Endothelial cell of umbilical vein (primary cell): ENCODE measurements at regions not wholly inside any gene's neighbourhood (a gene's known extent, or its start where the extent isn't known, plus 50 kb on each side); places are given as distances from the start of the nearest gene placed in this dataset.

Experiments used
- BruUV-seq: library from RNA; stranded (reverse); fragments of 400-500 nt; replicated peaks from 2 replicates; lab custom pipeline; 2021; lab: Mats Ljungman, UMichigan
- CTCF ChIA-PET: fragments of 300-600, 350-600 bp; sonication (Branson Sonifier 250); formaldehyde crosslinking; loops from one replicate; lab custom pipeline; 2021; ENCODE audit warnings: antibody characterized with exemption, inconsistent platforms; lab: Charles Lee
- POLR2A ChIA-PET: fragments of 300-600, 350-600 bp; sonication (Branson Sonifier 250); formaldehyde crosslinking; loops from one replicate; lab custom pipeline; 2021; ENCODE audit warnings: antibody characterized with exemption, inconsistent platforms; lab: Charles Lee
- DNase-seq: peaks from one replicate; pipeline ENCODE4 v3.0.0-alpha.2; 2011; ENCODE audit warnings: low read depth, low spot score
- FAIRE-seq: peaks from 2 replicates; lab custom pipeline; 2011; peaks lifted over from hg19 to GRCh38; lab: Jason Lieb, UNC
- H2AFZ ChIP-seq: 2 replicates; pipeline ENCODE4 v1.6.0; 2012; ENCODE audit warnings: low read depth, low read length, control low read depth, inconsistent platforms
- H3K27ac ChIP-seq: 2 replicates; pipeline ENCODE4 v1.5.1; 2011; ENCODE audit warnings: low read depth, mild to moderate bottlenecking, control low read depth, low read length, moderate library complexity; ENCODE audit not compliant: insufficient read depth
- H3K27me3 ChIP-seq, 2 experiments: 2 replicates each; pipeline versions ENCODE4 v1.6.0 to v1.6.1; 2011; ENCODE audit warnings: low read length in 2 of 2, mixed read lengths in 1 of 2; ENCODE audit not compliant: control insufficient read depth in 2 of 2, insufficient read depth in 2 of 2
- H3K36me3 ChIP-seq, 2 experiments: 2 replicates in 1 of 2; 3 replicates in 1 of 2; pipeline ENCODE4 v1.5.1; 2011; ENCODE audit warnings: low read length in 2 of 2, mild to moderate bottlenecking in 1 of 2, moderate library complexity in 1 of 2; ENCODE audit not compliant: control insufficient read depth in 2 of 2, insufficient read depth in 2 of 2; ENCODE audit errors: extremely low read depth in 1 of 2
- H3K4me1 ChIP-seq: 3 replicates; pipeline ENCODE4 v1.5.1; 2011; ENCODE audit warnings: mild to moderate bottlenecking, low read length; ENCODE audit not compliant: control insufficient read depth, insufficient read depth; ENCODE audit errors: extremely low read depth
- H3K4me2 ChIP-seq: 2 replicates; pipeline ENCODE4 v1.6.1; 2011; ENCODE audit warnings: low read length, control low read depth, mixed read lengths; ENCODE audit not compliant: insufficient read depth
- H3K4me3 ChIP-seq, 3 experiments: fragments of 200-600 bp in 1 of 3; sonication (generic), shearing (Covaris generic) in 1 of 3; replicated peaks in 1 of 3; 2 replicates each; pipeline ENCODE4 v1.5.1; 2011 to 2016; ENCODE audit warnings: control low read depth in 3 of 3, low read length in 3 of 3, mild to moderate bottlenecking in 2 of 3, inconsistent platforms in 1 of 3, low read depth in 1 of 3, moderate library complexity in 1 of 3; ENCODE audit not compliant: insufficient read depth in 1 of 3
- H3K79me2 ChIP-seq: 2 replicates; pipeline ENCODE4 v1.6.0; 2012; ENCODE audit warnings: low read length, inconsistent platforms; ENCODE audit not compliant: control insufficient read depth, insufficient read depth
- H3K9ac ChIP-seq: replicated peaks from 2 replicates; pipeline ENCODE3; 2011; ENCODE audit warnings: low read length, control low read depth; ENCODE audit not compliant: insufficient read depth; ENCODE audit errors: extremely low read depth
- H3K9me1 ChIP-seq: replicated peaks from 3 replicates; pipeline ENCODE4 v1.6.0; 2011; ENCODE audit warnings: mild to moderate bottlenecking, low read length; ENCODE audit not compliant: control insufficient read depth, insufficient read depth; ENCODE audit errors: extremely low read depth
- H3K9me3 ChIP-seq: replicated peaks from 2 replicates; pipeline ENCODE4 v1.5.1; 2012; ENCODE audit warnings: low read length, inconsistent platforms; ENCODE audit not compliant: control insufficient read depth, insufficient read depth
- H4K20me1 ChIP-seq: replicated peaks from 2 replicates; pipeline ENCODE3; 2011; ENCODE audit warnings: mild to moderate bottlenecking, low read length; ENCODE audit not compliant: control insufficient read depth, insufficient read depth; ENCODE audit errors: extremely low read depth
- EZH2 ChIP-seq: IDR thresholded peaks from 2 replicates; pipeline ENCODE4 v1.6.1; 2012; ENCODE audit warnings: borderline replicate concordance, low read depth, mild to moderate bottlenecking, moderate library complexity, low read length, inconsistent platforms; ENCODE audit not compliant: severe bottlenecking
- FOS ChIP-seq: IDR thresholded peaks from 2 replicates; pipeline ENCODE4 v1.6.1; 2011; ENCODE audit warnings: mild to moderate bottlenecking, low read length, moderate library complexity, borderline replicate concordance; ENCODE audit not compliant: insufficient read depth
- GATA2 ChIP-seq: IDR thresholded peaks from 2 replicates; pipeline ENCODE4 v1.7.0; 2011; ENCODE audit warnings: low read depth, mild to moderate bottlenecking, moderate library complexity, mixed read lengths, low read length; ENCODE audit not compliant: insufficient read length, insufficient read depth
- JUN ChIP-seq: IDR thresholded peaks from 2 replicates; pipeline ENCODE4 v1.6.1; 2011; ENCODE audit warnings: borderline replicate concordance, low read depth; ENCODE audit not compliant: insufficient read length, insufficient read depth
- MYC ChIP-seq: IDR thresholded peaks from one replicate; pipeline ENCODE4 v1.6.1; 2011; ENCODE audit warnings: mild to moderate bottlenecking, low read depth, low read length
- POLR2A ChIP-seq: IDR thresholded peaks from 2 replicates; pipeline ENCODE4 v1.6.1; 2012; ENCODE audit warnings: low read depth, mild to moderate bottlenecking, control low read depth, low read length
- POLR2AphosphoS5 ChIP-seq: IDR thresholded peaks from 2 replicates; pipeline ENCODE4 v1.6.1; 2012; ENCODE audit warnings: low read depth, mild to moderate bottlenecking, control low read depth, low read length, moderate library complexity; ENCODE audit not compliant: insufficient read depth
- dilution Hi-C: fragments of 300-500 bp; cut with MboI; formaldehyde crosslinking; loops from one replicate; pipeline ENCODE4 v1.15.0; 2019; ENCODE audit warnings: low sequenced_read_pairs; ENCODE audit not compliant: extremely low pct_ligation_motif_present
- intact Hi-C: fragments of 100-400 bp; cut with micrococcal nuclease; formaldehyde crosslinking; loops from one replicate; pipeline ENCODE4 v1.10.0; 2022
- TF ChIP-seq, protein P1 (sequence below): IDR thresholded peaks from 2 replicates; pipeline ENCODE4 v1.6.1; 2011; ENCODE audit not compliant: insufficient read depth, insufficient read length
- TF ChIP-seq, protein P2 (sequence below), 2 donors: IDR thresholded peaks; 1 replicate in 1 of 2; 2 replicates in 1 of 2; pipeline ENCODE4 v1.5.1; 2011; ENCODE audit warnings: low read length in 2 of 2, mild to moderate bottlenecking in 2 of 2, moderate library complexity in 2 of 2, control low read depth in 1 of 2, inconsistent platforms in 1 of 2, low read depth in 1 of 2; ENCODE audit not compliant: insufficient read depth in 1 of 2; ENCODE audit errors: extremely low read depth in 1 of 2

DNA sequence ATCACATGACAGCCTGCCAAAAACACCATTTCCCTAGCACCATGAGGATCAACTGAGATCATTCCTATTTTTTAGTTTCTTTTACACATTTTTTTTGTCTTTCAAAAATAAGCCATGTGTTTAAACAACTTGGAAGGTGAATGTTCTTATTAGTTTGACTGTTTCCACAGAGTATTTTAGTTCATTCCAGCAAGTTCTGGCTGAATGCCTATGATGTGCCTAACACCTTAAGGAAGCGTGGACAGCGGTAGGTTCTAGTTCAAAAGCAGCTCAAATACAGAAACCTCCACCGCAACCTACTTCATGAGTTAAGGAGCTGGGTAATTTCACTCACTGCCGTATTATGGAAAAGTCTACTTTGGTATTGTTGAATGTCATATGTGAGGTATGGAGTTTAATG, 101.3 kb upstream of the ADAMTS9 start:
- no peak overlapping the region for H3K4me3 ChIP-seq
- dilution Hi-C loops, result no loop called here

More for the DNA sequence above, 101.3 kb upstream of the ADAMTS9 start:
- DNase-seq, result no peak
- BruUV-seq, result no TSS peak
- Histone ChIP-seq H3K27ac (no peak overlapping the region), H3K36me3 (no peaks in the 10 kb centered on the region), H4K20me1 (no peaks in the 10 kb centered on the region), H3K9me3 (no peaks in the 10 kb centered on the region), H3K9ac (no peak overlapping the region), H3K9me1 (no peaks in the 10 kb centered on the region), H2AFZ (no peak overlapping the region), H3K79me2 (no peaks in the 10 kb centered on the region), H3K4me1 (no peaks in the 10 kb centered on the region), H3K4me2 (no peak overlapping the region), H3K27me3 (no peaks in the 10 kb centered on the region)
- TF ChIP-seq EZH2, result no peak
- TF ChIP-seq, protein P1, sequence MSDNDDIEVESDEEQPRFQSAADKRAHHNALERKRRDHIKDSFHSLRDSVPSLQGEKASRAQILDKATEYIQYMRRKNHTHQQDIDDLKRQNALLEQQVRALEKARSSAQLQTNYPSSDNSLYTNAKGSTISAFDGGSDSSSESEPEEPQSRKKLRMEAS, result no peak
- TF ChIP-seq, protein P2, sequence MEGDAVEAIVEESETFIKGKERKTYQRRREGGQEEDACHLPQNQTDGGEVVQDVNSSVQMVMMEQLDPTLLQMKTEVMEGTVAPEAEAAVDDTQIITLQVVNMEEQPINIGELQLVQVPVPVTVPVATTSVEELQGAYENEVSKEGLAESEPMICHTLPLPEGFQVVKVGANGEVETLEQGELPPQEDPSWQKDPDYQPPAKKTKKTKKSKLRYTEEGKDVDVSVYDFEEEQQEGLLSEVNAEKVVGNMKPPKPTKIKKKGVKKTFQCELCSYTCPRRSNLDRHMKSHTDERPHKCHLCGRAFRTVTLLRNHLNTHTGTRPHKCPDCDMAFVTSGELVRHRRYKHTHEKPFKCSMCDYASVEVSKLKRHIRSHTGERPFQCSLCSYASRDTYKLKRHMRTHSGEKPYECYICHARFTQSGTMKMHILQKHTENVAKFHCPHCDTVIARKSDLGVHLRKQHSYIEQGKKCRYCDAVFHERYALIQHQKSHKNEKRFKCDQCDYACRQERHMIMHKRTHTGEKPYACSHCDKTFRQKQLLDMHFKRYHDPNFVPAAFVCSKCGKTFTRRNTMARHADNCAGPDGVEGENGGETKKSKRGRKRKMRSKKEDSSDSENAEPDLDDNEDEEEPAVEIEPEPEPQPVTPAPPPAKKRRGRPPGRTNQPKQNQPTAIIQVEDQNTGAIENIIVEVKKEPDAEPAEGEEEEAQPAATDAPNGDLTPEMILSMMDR (IDR thresholded peaks at IDR 0.05; ENCODE audit: extremely low read depth in 1 of 2, insufficient read depth in 1 of 2, low read depth in 1 of 2, low read length in 2 of 2), result no peak
- TF ChIP-seq POLR2A, result no peak
- no peak for TF ChIP-seq POLR2AphosphoS5
- TF ChIP-seq FOS, result no peak
- TF ChIP-seq MYC, result no peak
- TF ChIP-seq JUN, result no peak
- no peak for TF ChIP-seq GATA2
- ChIA-PET POLR2A (interaction anchor here (0.6 kb wide), 1 partner anchor 260 kb away, joined by 4 read pairs; no protein-coding TSS in a partner anchor), CTCF (no interaction called here)
- FAIRE-seq, result no peak
- intact Hi-C loops, result no loop called here
